ENCODE measurements at regions not wholly inside any gene's neighbourhood (a gene's known extent, or its start where the extent isn't known, plus 50 kb on each side); places are given as distances from the start of the nearest gene placed in this dataset.

GRCh38 chr22:47423861-47424820 lies 661.7 kb downstream of the TBC1D22A start:
- TF ChIP-seq CTCF (IDR thresholded peaks at IDR 0.05; ENCODE audit: low read depth, low read length, missing control alignments) = no peak
- no peak overlapping the region for H3K4me3 ChIP-seq (ENCODE audit: low read depth, low read length)
- DNase-seq (ENCODE audit: low read depth) = no peak

- TF ChIP-seq CTCF (IDR thresholded peaks at IDR 0.05; ENCODE audit: low read depth, low read length, missing control alignments) = no peak
- no peak overlapping the region for H3K4me3 ChIP-seq (ENCODE audit: low read depth, low read length)
- no peak for DNase-seq (ENCODE audit: low read depth)
Measured at GRCh38 chr22:47423266-47423665, 660.8 kb downstream of the TBC1D22A start.

GRCh38 chr22:47422736-47423135 lies 660.3 kb downstream of the TBC1D22A start:
- DNase-seq (ENCODE audit: low read depth) = no peak
- H3K4me3 ChIP-seq (ENCODE audit: low read depth, low read length) = no peak overlapping the region
- TF ChIP-seq CTCF (IDR thresholded peaks at IDR 0.05; ENCODE audit: low read depth, low read length, missing control alignments) = no peak

GRCh38 chr22:47421846-47422245 lies 659.4 kb downstream of the TBC1D22A start:
- no peak overlapping the region for H3K4me3 ChIP-seq (ENCODE audit: low read depth, low read length)
- no peak for DNase-seq (ENCODE audit: low read depth)
- TF ChIP-seq CTCF (IDR thresholded peaks at IDR 0.05; ENCODE audit: low read depth, low read length, missing control alignments) = no peak

GRCh38 chr22:47420211-47420610 lies 657.8 kb downstream of the TBC1D22A start:
- H3K4me3 ChIP-seq (ENCODE audit: low read depth, low read length) = no peak overlapping the region
- TF ChIP-seq CTCF (IDR thresholded peaks at IDR 0.05; ENCODE audit: low read depth, low read length, missing control alignments) = no peak
- no peak for DNase-seq (ENCODE audit: low read depth)

GRCh38 chr22:47419239-47419638 lies 656.8 kb downstream of the TBC1D22A start:
- H3K4me3 ChIP-seq (ENCODE audit: low read depth, low read length) = no peak overlapping the region
- TF ChIP-seq CTCF (IDR thresholded peaks at IDR 0.05; ENCODE audit: low read depth, low read length, missing control alignments) = no peak
- DNase-seq (ENCODE audit: low read depth) = no peak

- H3K4me3 ChIP-seq (ENCODE audit: low read depth, low read length) = no peak overlapping the region
- DNase-seq (ENCODE audit: low read depth) = no peak
- TF ChIP-seq CTCF (IDR thresholded peaks at IDR 0.05; ENCODE audit: low read depth, low read length, missing control alignments) = no peak
Measured at GRCh38 chr22:47417699-47418098, 655.2 kb downstream of the TBC1D22A start.
